Panc1 (cell line): ENCODE measurements at regions not wholly inside any gene's neighbourhood (a gene's known extent, or its start where the extent isn't known, plus 50 kb on each side); places are given as distances from the start of the nearest gene placed in this dataset.

Source experiments
- ATAC-seq: fragments of 200-7000 bp; cut with Tn5 transposase; 2 replicates; pipeline ENCODE4 v1.9.1; 2020; ENCODE audit warnings: mild to moderate bottlenecking, moderate library complexity
- BruUV-seq: library from RNA; stranded (reverse); fragments of 400-500 nt; replicated peaks from 2 replicates; lab custom pipeline; 2021; lab: Mats Ljungman, UMichigan
- CTCF ChIA-PET: fragments of 300-600 bp; sonication (Branson Sonifier 250); formaldehyde crosslinking; loops from one replicate; lab custom pipeline; 2022; ENCODE audit warnings: antibody characterized with exemption; lab: Charles Lee
- POLR2A ChIA-PET: fragments of 300-600 bp; sonication (Branson Sonifier 250); formaldehyde crosslinking; loops from one replicate; lab custom pipeline; 2022; ENCODE audit warnings: antibody characterized with exemption; lab: Charles Lee
- DNase-seq: peaks from one replicate; pipeline ENCODE4 v3.0.0-alpha.2; 2010; ENCODE audit warnings: low read depth, low spot score
- H3K27ac ChIP-seq: 2 replicates; pipeline ENCODE4 v1.5.1; 2011; ENCODE audit warnings: mild to moderate bottlenecking, low read length, inconsistent platforms
- H3K27me3 ChIP-seq: fragments of 200-500 bp; sonication (Bioruptor generic); 2 replicates; pipeline ENCODE4 v1.6.0; 2014; ENCODE audit warnings: low read length, inconsistent platforms; ENCODE audit not compliant: control insufficient read depth, insufficient read depth
- H3K36me3 ChIP-seq: fragments of 200-500 bp; sonication (Bioruptor generic); 2 replicates; pipeline ENCODE4 v1.5.1; 2014; ENCODE audit warnings: inconsistent platforms, mild to moderate bottlenecking, low read length, moderate library complexity; ENCODE audit not compliant: control insufficient read depth, insufficient read depth
- H3K4me1 ChIP-seq: 2 replicates; pipeline ENCODE4 v1.5.1; 2011; ENCODE audit warnings: inconsistent platforms, mild to moderate bottlenecking, low read length, moderate library complexity; ENCODE audit not compliant: control insufficient read depth, insufficient read depth
- H3K4me3 ChIP-seq, 2 experiments: 2 replicates each; pipeline ENCODE4 v1.5.1; 2011 to 2012; ENCODE audit warnings: low read depth in 2 of 2, low read length in 2 of 2, mild to moderate bottlenecking in 2 of 2, inconsistent platforms in 1 of 2, moderate library complexity in 1 of 2
- H3K9me3 ChIP-seq: fragments of 200-500 bp; sonication (Bioruptor generic); 2 replicates; pipeline ENCODE4 v1.5.1; 2014; ENCODE audit warnings: low read depth, mild to moderate bottlenecking, inconsistent platforms, low read length, moderate library complexity; ENCODE audit not compliant: control insufficient read depth, insufficient read depth
- POLR2AphosphoS5 ChIP-seq: IDR thresholded peaks from 2 replicates; pipeline ENCODE4 v1.6.1; 2012; ENCODE audit warnings: mild to moderate bottlenecking, low read depth, low read length, moderate library complexity
- SIN3A ChIP-seq: IDR thresholded peaks from 2 replicates; pipeline ENCODE4 v1.6.1; 2012; ENCODE audit warnings: low read depth, mild to moderate bottlenecking, low read length, moderate library complexity, borderline replicate concordance; ENCODE audit not compliant: insufficient read depth
- TCF7L2 ChIP-seq: IDR thresholded peaks from 2 replicates; pipeline ENCODE4 v1.6.1; 2011; ENCODE audit warnings: mild to moderate bottlenecking, low read depth, low read length, inconsistent platforms
- in situ Hi-C: cut with HindIII; loops from 2 replicates; pipeline ENCODE4 v1.10.0; 2016; ENCODE audit warnings: low sequenced_read_pairs, low pct_unique_long_range_greater_than_20kb
- intact Hi-C: fragments of 100-400 bp; cut with micrococcal nuclease; formaldehyde crosslinking; loops from one replicate; pipeline ENCODE4 v1.10.0; 2022; ENCODE audit not compliant: unreplicated experiment
- TF ChIP-seq, protein P1 (sequence below), 2 experiments: IDR thresholded peaks; 2 replicates each; pipeline ENCODE4 v1.6.1; 2011 to 2012; ENCODE audit warnings: low read depth in 2 of 2, control low read depth in 1 of 2, low read length in 1 of 2, mild to moderate bottlenecking in 1 of 2, moderate library complexity in 1 of 2; ENCODE audit not compliant: insufficient read depth in 1 of 2
- TF ChIP-seq, protein P2 (sequence below): fragments of 450-650 bp; IDR thresholded peaks from 2 replicates; pipeline ENCODE4 v1.5.1; 2017; ENCODE audit warnings: mild to moderate bottlenecking

- ChIA-PET POLR2A (no interaction called here), CTCF (no interaction called here)
- ATAC-seq (no peak), DNase-seq (no peak)
- Histone ChIP-seq H3K4me1 (no peaks in the 10 kb centered on the region), H3K27ac (no peak overlapping the region), H3K27me3 (no peaks in the 10 kb centered on the region), H3K9me3 (no peaks in the 10 kb centered on the region), H3K4me3 (no peak overlapping the region), H3K36me3 (no peaks in the 10 kb centered on the region)
- TF ChIP-seq, protein P1, sequence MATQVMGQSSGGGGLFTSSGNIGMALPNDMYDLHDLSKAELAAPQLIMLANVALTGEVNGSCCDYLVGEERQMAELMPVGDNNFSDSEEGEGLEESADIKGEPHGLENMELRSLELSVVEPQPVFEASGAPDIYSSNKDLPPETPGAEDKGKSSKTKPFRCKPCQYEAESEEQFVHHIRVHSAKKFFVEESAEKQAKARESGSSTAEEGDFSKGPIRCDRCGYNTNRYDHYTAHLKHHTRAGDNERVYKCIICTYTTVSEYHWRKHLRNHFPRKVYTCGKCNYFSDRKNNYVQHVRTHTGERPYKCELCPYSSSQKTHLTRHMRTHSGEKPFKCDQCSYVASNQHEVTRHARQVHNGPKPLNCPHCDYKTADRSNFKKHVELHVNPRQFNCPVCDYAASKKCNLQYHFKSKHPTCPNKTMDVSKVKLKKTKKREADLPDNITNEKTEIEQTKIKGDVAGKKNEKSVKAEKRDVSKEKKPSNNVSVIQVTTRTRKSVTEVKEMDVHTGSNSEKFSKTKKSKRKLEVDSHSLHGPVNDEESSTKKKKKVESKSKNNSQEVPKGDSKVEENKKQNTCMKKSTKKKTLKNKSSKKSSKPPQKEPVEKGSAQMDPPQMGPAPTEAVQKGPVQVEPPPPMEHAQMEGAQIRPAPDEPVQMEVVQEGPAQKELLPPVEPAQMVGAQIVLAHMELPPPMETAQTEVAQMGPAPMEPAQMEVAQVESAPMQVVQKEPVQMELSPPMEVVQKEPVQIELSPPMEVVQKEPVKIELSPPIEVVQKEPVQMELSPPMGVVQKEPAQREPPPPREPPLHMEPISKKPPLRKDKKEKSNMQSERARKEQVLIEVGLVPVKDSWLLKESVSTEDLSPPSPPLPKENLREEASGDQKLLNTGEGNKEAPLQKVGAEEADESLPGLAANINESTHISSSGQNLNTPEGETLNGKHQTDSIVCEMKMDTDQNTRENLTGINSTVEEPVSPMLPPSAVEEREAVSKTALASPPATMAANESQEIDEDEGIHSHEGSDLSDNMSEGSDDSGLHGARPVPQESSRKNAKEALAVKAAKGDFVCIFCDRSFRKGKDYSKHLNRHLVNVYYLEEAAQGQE (IDR thresholded peaks at IDR 0.05; ENCODE audit: insufficient read depth in 1 of 2, low read depth in 2 of 2, low read length in 1 of 2): no peak
- TF ChIP-seq POLR2AphosphoS5 (no peak), SIN3A (no peak), TCF7L2 (no peak)
- TF ChIP-seq, protein P2, sequence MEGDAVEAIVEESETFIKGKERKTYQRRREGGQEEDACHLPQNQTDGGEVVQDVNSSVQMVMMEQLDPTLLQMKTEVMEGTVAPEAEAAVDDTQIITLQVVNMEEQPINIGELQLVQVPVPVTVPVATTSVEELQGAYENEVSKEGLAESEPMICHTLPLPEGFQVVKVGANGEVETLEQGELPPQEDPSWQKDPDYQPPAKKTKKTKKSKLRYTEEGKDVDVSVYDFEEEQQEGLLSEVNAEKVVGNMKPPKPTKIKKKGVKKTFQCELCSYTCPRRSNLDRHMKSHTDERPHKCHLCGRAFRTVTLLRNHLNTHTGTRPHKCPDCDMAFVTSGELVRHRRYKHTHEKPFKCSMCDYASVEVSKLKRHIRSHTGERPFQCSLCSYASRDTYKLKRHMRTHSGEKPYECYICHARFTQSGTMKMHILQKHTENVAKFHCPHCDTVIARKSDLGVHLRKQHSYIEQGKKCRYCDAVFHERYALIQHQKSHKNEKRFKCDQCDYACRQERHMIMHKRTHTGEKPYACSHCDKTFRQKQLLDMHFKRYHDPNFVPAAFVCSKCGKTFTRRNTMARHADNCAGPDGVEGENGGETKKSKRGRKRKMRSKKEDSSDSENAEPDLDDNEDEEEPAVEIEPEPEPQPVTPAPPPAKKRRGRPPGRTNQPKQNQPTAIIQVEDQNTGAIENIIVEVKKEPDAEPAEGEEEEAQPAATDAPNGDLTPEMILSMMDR: no peak
- intact Hi-C loops (no loop called here), in situ Hi-C loops (no loop called here)
- no TSS peak for BruUV-seq
Measured at GRCh38 chr1:99472893-99473292, 173.0 kb upstream of the PALMD start.

GRCh38 chr1:99474350-99474893 is 171.5 kb upstream of the PALMD start:
- intact Hi-C loops (no loop called here), in situ Hi-C loops (no loop called here)
- TF ChIP-seq SIN3A: no peak
- TF ChIP-seq, protein P2: no peak
- TF ChIP-seq POLR2AphosphoS5: no peak
- Histone ChIP-seq H3K36me3 (no peaks in the 10 kb centered on the region), H3K4me1 (no peaks in the 10 kb centered on the region), H3K9me3 (no peaks in the 10 kb centered on the region), H3K4me3 (no peak overlapping the region), H3K27me3 (no peaks in the 10 kb centered on the region), H3K27ac (no peak overlapping the region)
- ChIA-PET POLR2A (no interaction called here), CTCF (no interaction called here)
- DNase-seq (no peak), ATAC-seq (no peak)
- BruUV-seq: no TSS peak
